Effector memory CD4-positive, alpha-beta T cell (primary cell): ENCODE measurements at regions not wholly inside any gene's neighbourhood (a gene's known extent, or its start where the extent isn't known, plus 50 kb on each side); places are given as distances from the start of the nearest gene placed in this dataset.

Source experiments
- DNase-seq, 3 donors: peaks; one replicate each; pipeline ENCODE4 v3.0.0-alpha.2; 2020
- H3K27ac ChIP-seq: 2 replicates; pipeline ENCODE4 v1.7.0; 2013; ENCODE audit warnings: mild to moderate bottlenecking, low read length, moderate library complexity; ENCODE audit not compliant: insufficient read depth, poor library complexity, severe bottlenecking
- H3K27me3 ChIP-seq: replicated peaks from 2 replicates; pipeline ENCODE4 v1.7.0; 2013; ENCODE audit warnings: mild to moderate bottlenecking, low read length; ENCODE audit not compliant: insufficient read depth, control insufficient read depth, poor library complexity, severe bottlenecking
- H3K36me3 ChIP-seq: 2 replicates; pipeline ENCODE4 v1.7.0; 2013; ENCODE audit warnings: mild to moderate bottlenecking, low read length, moderate library complexity; ENCODE audit not compliant: control insufficient read depth, insufficient read depth
- H3K4me1 ChIP-seq: 2 replicates; pipeline ENCODE4 v1.7.0; 2013; ENCODE audit warnings: low read length, mild to moderate bottlenecking; ENCODE audit not compliant: control insufficient read depth, insufficient read depth, poor library complexity, severe bottlenecking
- H3K4me3 ChIP-seq: 2 replicates; pipeline ENCODE4 v1.7.0; 2013; ENCODE audit warnings: low read length, low read depth, mild to moderate bottlenecking; ENCODE audit not compliant: insufficient read depth, poor library complexity, severe bottlenecking
- H3K9me3 ChIP-seq: 2 replicates; pipeline ENCODE4 v1.7.0; 2013; ENCODE audit warnings: mild to moderate bottlenecking, low read length, moderate library complexity; ENCODE audit not compliant: control insufficient read depth

GRCh38 chr7:18175801-18176450 lies 148.3 kb upstream of the PRPS1L1 start:
- no peak overlapping the region for H3K27ac ChIP-seq
- DNase-seq = no peak
- no peaks in the 10 kb centered on the region for H3K27me3 ChIP-seq
- no peak overlapping the region for H3K4me3 ChIP-seq
- H3K4me1 ChIP-seq = no peaks in the 10 kb centered on the region
- no peaks in the 10 kb centered on the region for H3K9me3 ChIP-seq
- H3K36me3 ChIP-seq = no peaks in the 10 kb centered on the region

- Histone ChIP-seq H3K4me3 (no peak overlapping the region), H3K9me3 (no peaks in the 10 kb centered on the region), H3K27me3 (no peaks in the 10 kb centered on the region), H3K4me1 (no peaks in the 10 kb centered on the region), H3K27ac (no peak overlapping the region), H3K36me3 (no peaks in the 10 kb centered on the region)
- no peak for DNase-seq
Observed at GRCh38 chr7:18177129-18177814, 149.6 kb upstream of the PRPS1L1 start.

GRCh38 chr7:18177815-18178660 lies 150.4 kb upstream of the PRPS1L1 start:
- no peaks in the 10 kb centered on the region for H3K27me3 ChIP-seq
- H3K4me3 ChIP-seq = no peak overlapping the region
- no peaks in the 10 kb centered on the region for H3K9me3 ChIP-seq
- no peaks in the 10 kb centered on the region for H3K36me3 ChIP-seq
- DNase-seq = no peak
- H3K27ac ChIP-seq = no peak overlapping the region
- no peaks in the 10 kb centered on the region for H3K4me1 ChIP-seq

GRCh38 chr7:18179093-18179492 lies 151.4 kb upstream of the PRPS1L1 start:
- Histone ChIP-seq H3K4me3 (no peak overlapping the region), H3K9me3 (no peaks in the 10 kb centered on the region), H3K4me1 (no peaks in the 10 kb centered on the region), H3K27ac (no peak overlapping the region), H3K36me3 (no peaks in the 10 kb centered on the region), H3K27me3 (no peaks in the 10 kb centered on the region)
- no peak for DNase-seq

GRCh38 chr7:18180685-18181084 lies 153.0 kb upstream of the PRPS1L1 start:
- no peak for DNase-seq
- H3K9me3 ChIP-seq = no peaks in the 10 kb centered on the region
- H3K4me1 ChIP-seq = no peaks in the 10 kb centered on the region
- H3K4me3 ChIP-seq = no peak overlapping the region
- no peak overlapping the region for H3K27ac ChIP-seq
- no peaks in the 10 kb centered on the region for H3K27me3 ChIP-seq
- H3K36me3 ChIP-seq = no peaks in the 10 kb centered on the region

- Histone ChIP-seq H3K36me3 (no peaks in the 10 kb centered on the region), H3K4me1 (no peaks in the 10 kb centered on the region), H3K27ac (no peak overlapping the region), H3K27me3 (no peaks in the 10 kb centered on the region), H3K4me3 (no peak overlapping the region), H3K9me3 (no peaks in the 10 kb centered on the region)
- DNase-seq = no peak
Observed at GRCh38 chr7:18189500-18190126, 162.0 kb upstream of the PRPS1L1 start.

GRCh38 chr7:18191341-18191740 lies 163.7 kb upstream of the PRPS1L1 start:
- H3K36me3 ChIP-seq = no peaks in the 10 kb centered on the region
- no peaks in the 10 kb centered on the region for H3K4me1 ChIP-seq
- no peak overlapping the region for H3K4me3 ChIP-seq
- DNase-seq = no peak
- no peaks in the 10 kb centered on the region for H3K9me3 ChIP-seq
- H3K27me3 ChIP-seq = no peaks in the 10 kb centered on the region
- no peak overlapping the region for H3K27ac ChIP-seq

GRCh38 chr7:18191862-18192625 lies 164.4 kb upstream of the PRPS1L1 start:
- Histone ChIP-seq H3K27ac (no peak overlapping the region), H3K4me1 (no peaks in the 10 kb centered on the region), H3K4me3 (no peak overlapping the region), H3K27me3 (no peaks in the 10 kb centered on the region), H3K36me3 (no peaks in the 10 kb centered on the region), H3K9me3 (no peaks in the 10 kb centered on the region)
- DNase-seq = no peak

GRCh38 chr7:18194616-18195015 lies 167.0 kb upstream of the PRPS1L1 start:
- Histone ChIP-seq H3K27ac (no peak overlapping the region), H3K36me3 (no peaks in the 10 kb centered on the region), H3K4me1 (no peaks in the 10 kb centered on the region), H3K27me3 (no peaks in the 10 kb centered on the region), H3K9me3 (no peaks in the 10 kb centered on the region), H3K4me3 (no peak overlapping the region)
- DNase-seq = no peak
